ENCODE measurements at regions not wholly inside any gene's neighbourhood (a gene's known extent, or its start where the extent isn't known, plus 50 kb on each side); places are given as distances from the start of the nearest gene placed in this dataset.

DNA sequence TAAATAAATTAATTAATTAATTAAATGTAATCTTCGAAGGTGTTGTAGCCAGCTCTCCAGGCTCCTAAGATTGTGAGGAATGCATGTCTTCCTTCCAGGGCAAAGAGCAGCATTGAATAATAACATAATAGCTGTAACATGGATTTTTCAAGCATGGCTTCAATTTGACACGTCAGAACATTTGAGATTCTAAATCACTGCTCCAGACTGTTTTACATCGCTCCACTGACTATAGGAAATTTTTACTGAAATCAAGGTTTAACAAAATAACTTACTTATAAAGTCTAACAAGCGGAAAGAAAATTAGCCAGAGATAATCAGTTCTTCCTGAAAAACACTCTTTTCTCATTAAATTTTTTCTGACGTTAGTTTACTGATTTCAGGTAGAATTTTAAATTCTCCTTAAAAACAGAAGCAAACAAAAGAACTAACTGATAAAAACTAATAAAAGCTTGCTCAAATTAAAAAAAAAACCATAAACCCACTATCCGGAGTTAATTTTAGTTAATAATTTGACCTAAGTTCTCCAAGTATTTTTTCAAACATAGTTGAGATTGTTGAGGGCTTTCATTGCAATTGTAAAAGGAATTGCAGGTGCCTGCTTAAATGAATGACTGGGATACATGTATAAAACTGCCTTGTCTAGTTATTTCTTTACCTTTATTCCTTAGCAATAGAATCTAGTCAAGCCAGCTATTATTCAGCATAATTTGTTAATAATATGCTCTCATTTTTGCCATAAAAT, 51.2 kb upstream of the SGCE start:
- TF ChIP-seq EP300 (IDR thresholded peaks at IDR 0.05; ENCODE audit: borderline replicate concordance in 1 of 2, low read depth in 2 of 2, low read length in 2 of 2) (no peak), POLR2A (IDR thresholded peaks at IDR 0.05; ENCODE audit: control extremely low read depth in 1 of 2, low read depth in 2 of 2, low read length in 2 of 2) (no peak), HDAC2 (IDR thresholded peaks at IDR 0.05; ENCODE audit: borderline replicate concordance in 1 of 2, low read depth in 2 of 2, low read length in 2 of 2) (no peak), RAD21 (IDR thresholded peaks at IDR 0.05 in 1 of 2, conservative IDR thresholded peaks at IDR 0.05 in 1 of 2; ENCODE audit: low read depth in 2 of 2, low read length in 2 of 2) (no peak), TEAD4 (IDR thresholded peaks at IDR 0.05; ENCODE audit: low read depth, low read length) (no peak), ZNF274 (IDR thresholded peaks at IDR 0.05; ENCODE audit: borderline replicate concordance, extremely low read depth, low read length) (no peak), SP1 (IDR thresholded peaks at IDR 0.05; ENCODE audit: low read depth, low read length) (no peak), SUZ12 (IDR thresholded peaks at IDR 0.05; ENCODE audit: low read length) (no peak), EGR1 (IDR thresholded peaks at IDR 0.05; ENCODE audit: borderline replicate concordance, low read depth, low read length) (no peak)
- TF ChIP-seq, protein P1, sequence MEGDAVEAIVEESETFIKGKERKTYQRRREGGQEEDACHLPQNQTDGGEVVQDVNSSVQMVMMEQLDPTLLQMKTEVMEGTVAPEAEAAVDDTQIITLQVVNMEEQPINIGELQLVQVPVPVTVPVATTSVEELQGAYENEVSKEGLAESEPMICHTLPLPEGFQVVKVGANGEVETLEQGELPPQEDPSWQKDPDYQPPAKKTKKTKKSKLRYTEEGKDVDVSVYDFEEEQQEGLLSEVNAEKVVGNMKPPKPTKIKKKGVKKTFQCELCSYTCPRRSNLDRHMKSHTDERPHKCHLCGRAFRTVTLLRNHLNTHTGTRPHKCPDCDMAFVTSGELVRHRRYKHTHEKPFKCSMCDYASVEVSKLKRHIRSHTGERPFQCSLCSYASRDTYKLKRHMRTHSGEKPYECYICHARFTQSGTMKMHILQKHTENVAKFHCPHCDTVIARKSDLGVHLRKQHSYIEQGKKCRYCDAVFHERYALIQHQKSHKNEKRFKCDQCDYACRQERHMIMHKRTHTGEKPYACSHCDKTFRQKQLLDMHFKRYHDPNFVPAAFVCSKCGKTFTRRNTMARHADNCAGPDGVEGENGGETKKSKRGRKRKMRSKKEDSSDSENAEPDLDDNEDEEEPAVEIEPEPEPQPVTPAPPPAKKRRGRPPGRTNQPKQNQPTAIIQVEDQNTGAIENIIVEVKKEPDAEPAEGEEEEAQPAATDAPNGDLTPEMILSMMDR (IDR thresholded peaks at IDR 0.05; ENCODE audit: control extremely low read depth in 1 of 3, insufficient read depth in 1 of 3, low read depth in 1 of 3, low read length in 3 of 3) = no peak
- TF ChIP-seq, protein P2, sequence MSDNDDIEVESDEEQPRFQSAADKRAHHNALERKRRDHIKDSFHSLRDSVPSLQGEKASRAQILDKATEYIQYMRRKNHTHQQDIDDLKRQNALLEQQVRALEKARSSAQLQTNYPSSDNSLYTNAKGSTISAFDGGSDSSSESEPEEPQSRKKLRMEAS (IDR thresholded peaks at IDR 0.05) = no peak

Data from H1 (cell line).